Vagina (tissue), 2 donors: ENCODE measurements at regions not wholly inside any gene's neighbourhood (a gene's known extent, or its start where the extent isn't known, plus 50 kb on each side); places are given as distances from the start of the nearest gene placed in this dataset.

Experiments used
- DNase-seq, 2 donors: peaks; one replicate each; pipeline ENCODE4 v3.0.0-alpha.2; 2017; ENCODE audit errors: extremely low spot score in 2 of 2
- H3K27ac ChIP-seq: fragments of 200-600 bp; sonication (generic); one replicate; pipeline ENCODE4 v1.5.1; 2019
- H3K27me3 ChIP-seq: fragments of 200-600 bp; sonication (generic); one replicate; pipeline ENCODE4 v1.5.1; 2019
- H3K36me3 ChIP-seq, 2 donors: fragments of 200-600 bp; sonication (generic); one replicate each; pipeline ENCODE4 v1.5.1; 2017 to 2019
- H3K4me1 ChIP-seq: fragments of 200-600 bp; sonication (generic); one replicate; pipeline ENCODE4 v1.5.1; 2019
- H3K4me3 ChIP-seq, 2 donors: fragments of 200-600 bp; sonication (generic); 1 replicate in 1 of 2; 2 replicates in 1 of 2; pipeline ENCODE4 v1.5.1; 2016 to 2019
- H3K9me3 ChIP-seq: fragments of 200-600 bp; sonication (generic); one replicate; pipeline ENCODE4 v1.5.1; 2019
- POLR2A ChIP-seq, 2 donors: fragments of 450-650 bp; IDR thresholded peaks; one replicate each; pipeline ENCODE4 v1.6.1; 2017; ENCODE audit warnings: antibody characterized with exemption in 2 of 2, mild to moderate bottlenecking in 2 of 2, moderate library complexity in 2 of 2
- POLR2AphosphoS5 ChIP-seq, 2 donors: sonication (generic); formaldehyde crosslinking; IDR thresholded peaks; one replicate each; pipeline ENCODE4 v1.9.0; 2017; ENCODE audit warnings: antibody characterized with exemption in 2 of 2, mild to moderate bottlenecking in 2 of 2, low read depth in 1 of 2; ENCODE audit not compliant: insufficient read depth in 1 of 2
- intact Hi-C: fragments of 100-400 bp; cut with DNase I; formaldehyde crosslinking; loops from one replicate; pipeline ENCODE4 v1.15.1; 2023
- TF ChIP-seq, protein P1 (sequence below), 3 experiments: fragments of 450-650 bp in 2 of 3; fragments of 200-600 bp in 1 of 3; sonication (generic) in 1 of 3; IDR thresholded peaks; one replicate each; pipeline ENCODE4 v1.5.1; 2017 to 2019; ENCODE audit warnings: antibody characterized with exemption in 3 of 3, mild to moderate bottlenecking in 2 of 3, moderate library complexity in 2 of 3

DNA sequence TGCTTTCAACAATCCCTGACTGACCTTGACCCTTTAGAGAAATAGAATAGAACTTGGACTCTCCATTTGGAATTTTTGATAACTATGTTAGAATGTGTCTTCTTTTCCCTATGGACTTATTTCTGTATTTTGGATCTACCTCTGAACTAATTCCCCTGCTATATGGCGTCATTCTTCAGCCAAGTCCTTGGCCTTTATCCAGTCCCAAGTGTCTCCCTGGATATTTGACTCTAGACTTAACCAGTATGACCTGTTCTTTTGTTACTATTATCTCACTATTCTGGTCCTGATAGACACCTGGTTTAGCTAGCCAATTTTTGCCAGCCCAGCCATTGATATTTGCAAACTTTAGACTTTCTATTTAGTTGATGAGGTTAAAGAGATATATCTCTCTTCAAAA is 186.8 kb downstream of the KCNS3 start:
- intact Hi-C loops, result no loop called here
- TF ChIP-seq POLR2A (IDR thresholded peaks at IDR 0.05) (no peak), POLR2AphosphoS5 (IDR thresholded peaks at IDR 0.05; ENCODE audit: insufficient read depth in 1 of 2, low read depth in 1 of 2) (no peak)
- TF ChIP-seq, protein P1, sequence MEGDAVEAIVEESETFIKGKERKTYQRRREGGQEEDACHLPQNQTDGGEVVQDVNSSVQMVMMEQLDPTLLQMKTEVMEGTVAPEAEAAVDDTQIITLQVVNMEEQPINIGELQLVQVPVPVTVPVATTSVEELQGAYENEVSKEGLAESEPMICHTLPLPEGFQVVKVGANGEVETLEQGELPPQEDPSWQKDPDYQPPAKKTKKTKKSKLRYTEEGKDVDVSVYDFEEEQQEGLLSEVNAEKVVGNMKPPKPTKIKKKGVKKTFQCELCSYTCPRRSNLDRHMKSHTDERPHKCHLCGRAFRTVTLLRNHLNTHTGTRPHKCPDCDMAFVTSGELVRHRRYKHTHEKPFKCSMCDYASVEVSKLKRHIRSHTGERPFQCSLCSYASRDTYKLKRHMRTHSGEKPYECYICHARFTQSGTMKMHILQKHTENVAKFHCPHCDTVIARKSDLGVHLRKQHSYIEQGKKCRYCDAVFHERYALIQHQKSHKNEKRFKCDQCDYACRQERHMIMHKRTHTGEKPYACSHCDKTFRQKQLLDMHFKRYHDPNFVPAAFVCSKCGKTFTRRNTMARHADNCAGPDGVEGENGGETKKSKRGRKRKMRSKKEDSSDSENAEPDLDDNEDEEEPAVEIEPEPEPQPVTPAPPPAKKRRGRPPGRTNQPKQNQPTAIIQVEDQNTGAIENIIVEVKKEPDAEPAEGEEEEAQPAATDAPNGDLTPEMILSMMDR (IDR thresholded peaks at IDR 0.05), result no peak

DNA sequence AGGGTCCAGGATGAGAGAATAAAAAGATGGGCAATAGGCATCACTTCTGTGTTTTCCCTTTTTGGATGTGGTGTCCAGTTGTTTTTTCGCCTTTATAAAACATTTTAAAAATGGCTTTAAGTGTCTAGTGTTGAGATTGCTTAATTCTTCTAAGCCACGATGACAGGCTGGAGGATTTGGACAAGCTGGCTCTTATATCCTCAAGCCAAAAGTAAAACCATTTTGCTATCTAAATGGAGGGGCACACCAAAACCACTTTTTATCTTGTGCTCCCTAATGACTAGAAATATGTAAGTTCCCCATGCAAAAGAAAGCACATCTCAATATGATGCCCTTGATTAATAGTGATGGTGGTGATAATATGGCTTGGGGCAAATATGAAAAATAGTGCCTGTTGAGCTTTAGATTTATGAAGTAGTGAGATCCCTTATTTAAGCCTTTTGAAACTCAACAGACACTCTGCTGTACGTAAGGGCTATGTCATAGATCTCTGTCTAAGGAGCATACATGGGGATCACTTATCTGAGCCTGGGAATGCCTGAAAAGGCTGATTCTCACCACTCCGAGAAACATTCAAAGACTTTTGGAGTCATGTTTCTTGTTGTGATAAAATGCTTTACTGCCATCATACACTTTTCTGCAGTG is 185.5 kb downstream of the KCNS3 start:
- TF ChIP-seq POLR2A (IDR thresholded peaks at IDR 0.05) (no peak), POLR2AphosphoS5 (IDR thresholded peaks at IDR 0.05; ENCODE audit: insufficient read depth in 1 of 2, low read depth in 1 of 2) (no peak)
- TF ChIP-seq, protein P1 (IDR thresholded peaks at IDR 0.05), result no peak
- Histone ChIP-seq H3K27ac (no peak overlapping the region), H3K27me3 (no peaks in the 10 kb centered on the region), H3K4me1 (peaks cover 28% of the 10 kb centered on the region), H3K9me3 (no peaks in the 10 kb centered on the region), H3K4me3 (no peak overlapping the region), H3K36me3 (no peaks in the 10 kb centered on the region)
- DNase-seq, result no peak
- intact Hi-C loops, result no loop called here

More for the DNA sequence above, 186.8 kb downstream of the KCNS3 start:
- Histone ChIP-seq H3K4me3 (no peak overlapping the region), H3K36me3 (no peaks in the 10 kb centered on the region), H3K9me3 (no peaks in the 10 kb centered on the region), H3K27ac (no peak overlapping the region), H3K4me1 (peaks cover 28% of the 10 kb centered on the region), H3K27me3 (no peaks in the 10 kb centered on the region)
- no peak for DNase-seq

DNA sequence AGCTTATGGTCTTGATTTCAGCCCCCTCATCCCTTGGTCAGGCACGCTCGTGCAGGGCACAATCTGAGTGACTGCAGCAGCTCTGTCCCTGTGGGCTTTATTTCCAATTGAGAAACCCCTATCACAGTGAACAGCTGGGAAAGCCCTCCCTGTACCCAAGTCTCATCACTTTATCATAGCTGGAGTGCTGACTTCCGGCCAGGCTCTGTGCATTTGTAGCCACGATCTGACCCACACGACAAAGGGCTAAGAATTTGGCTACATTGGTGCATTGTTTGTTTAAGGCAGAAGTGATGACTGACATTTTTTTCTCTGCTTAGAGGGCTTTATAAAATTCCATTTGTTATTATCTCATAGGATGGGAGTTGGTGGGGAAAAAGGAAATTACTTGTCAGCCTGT is 184.4 kb downstream of the KCNS3 start:
- H3K4me3 ChIP-seq, result no peak overlapping the region
- H3K36me3 ChIP-seq, result no peaks in the 10 kb centered on the region
- H3K27me3 ChIP-seq, result no peaks in the 10 kb centered on the region
- no peaks in the 10 kb centered on the region for H3K9me3 ChIP-seq
- H3K4me1 ChIP-seq, result peaks cover 28% of the 10 kb centered on the region
- no peak for DNase-seq
- intact Hi-C loops, result no loop called here
- TF ChIP-seq POLR2A (IDR thresholded peaks at IDR 0.05) (no peak), POLR2AphosphoS5 (IDR thresholded peaks at IDR 0.05; ENCODE audit: insufficient read depth in 1 of 2, low read depth in 1 of 2) (no peak)
- TF ChIP-seq, protein P1 (IDR thresholded peaks at IDR 0.05), result no peak
- no peak overlapping the region for H3K27ac ChIP-seq

DNA sequence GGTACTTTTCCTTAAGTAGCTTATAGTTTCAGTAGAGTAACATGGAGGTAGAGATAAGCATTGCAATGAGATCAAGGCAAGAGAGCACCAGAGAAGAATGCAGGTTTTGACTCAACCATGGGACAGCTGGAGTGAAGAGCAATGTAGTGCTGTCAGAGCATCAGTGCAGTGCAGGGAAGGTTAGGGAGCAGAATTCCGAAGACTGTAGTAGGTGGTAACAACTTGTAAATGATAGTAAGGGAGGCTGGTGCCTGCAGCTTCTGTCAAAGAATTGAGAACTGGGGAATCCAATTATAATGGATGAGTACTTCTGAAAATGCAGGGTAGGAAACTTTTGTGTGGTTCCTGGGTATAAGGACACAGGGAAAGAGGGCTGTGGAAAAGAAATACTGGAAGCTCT is 183.2 kb downstream of the KCNS3 start:
- peaks cover 25% of the 10 kb centered on the region for H3K4me1 ChIP-seq
- intact Hi-C loops, result no loop called here
- TF ChIP-seq, protein P1 (IDR thresholded peaks at IDR 0.05), result no peak
- TF ChIP-seq POLR2AphosphoS5 (IDR thresholded peaks at IDR 0.05; ENCODE audit: insufficient read depth in 1 of 2, low read depth in 1 of 2), result no peak
- TF ChIP-seq POLR2A (IDR thresholded peaks at IDR 0.05), result no peak
- no peaks in the 10 kb centered on the region for H3K9me3 ChIP-seq
- no peak overlapping the region for H3K4me3 ChIP-seq
- no peaks in the 10 kb centered on the region for H3K36me3 ChIP-seq
- H3K27ac ChIP-seq, result no peak overlapping the region
- no peaks in the 10 kb centered on the region for H3K27me3 ChIP-seq
- DNase-seq, result no peak

DNA sequence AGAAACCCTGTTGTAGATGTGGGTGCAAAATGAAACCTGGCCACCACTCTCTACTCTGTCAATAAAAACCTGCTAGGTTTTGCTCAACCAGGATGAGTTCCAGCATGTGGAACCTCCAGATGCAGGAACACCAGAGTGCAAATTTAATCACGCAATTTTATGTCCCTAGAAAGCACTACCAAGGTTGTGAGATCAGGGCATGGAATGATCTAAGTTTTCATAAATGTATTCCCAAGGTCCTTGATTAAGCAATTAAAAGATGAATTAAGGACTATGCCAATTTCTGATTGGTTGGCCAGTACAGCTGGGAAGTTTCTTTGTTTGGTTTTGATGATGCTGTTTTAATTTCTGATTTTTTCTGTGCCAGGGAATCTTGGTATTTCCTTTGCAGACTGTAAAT is 179.2 kb downstream of the KCNS3 start:
- DNase-seq, result no peak
- Histone ChIP-seq H3K27me3 (no peaks in the 10 kb centered on the region), H3K27ac (no peak overlapping the region), H3K36me3 (no peaks in the 10 kb centered on the region), H3K4me1 (peaks cover 4% of the 10 kb centered on the region), H3K9me3 (no peaks in the 10 kb centered on the region), H3K4me3 (no peak overlapping the region)
- TF ChIP-seq, protein P1 (IDR thresholded peaks at IDR 0.05), result no peak
- TF ChIP-seq POLR2AphosphoS5 (IDR thresholded peaks at IDR 0.05; ENCODE audit: insufficient read depth in 1 of 2, low read depth in 1 of 2) (no peak), POLR2A (IDR thresholded peaks at IDR 0.05) (no peak)
- intact Hi-C loops, result no loop called here
